Mesenchymal stem cell (in vitro differentiated cells and primary cell): ENCODE measurements at regions not wholly inside any gene's neighbourhood (a gene's known extent, or its start where the extent isn't known, plus 50 kb on each side); places are given as distances from the start of the nearest gene placed in this dataset.

Experiments
- DNase-seq: peaks from one replicate; pipeline ENCODE4 v3.0.0-alpha.2; 2013
- H2AFZ ChIP-seq: one replicate; pipeline ENCODE4 v1.6.1; 2013; ENCODE audit warnings: low read depth, mild to moderate bottlenecking, control low read depth, inconsistent platforms, low read length, moderate library complexity
- H2AK5ac ChIP-seq: 2 replicates; pipeline ENCODE4 v1.6.1; 2013; ENCODE audit warnings: low read length, moderate library complexity, mild to moderate bottlenecking, inconsistent platforms; ENCODE audit not compliant: severe bottlenecking
- H2BK120ac ChIP-seq: one replicate; pipeline ENCODE4 v1.6.1; 2013; ENCODE audit warnings: low read depth, mild to moderate bottlenecking, inconsistent platforms, low read length, moderate library complexity
- H2BK12ac ChIP-seq, 2 experiments: one replicate each; pipeline ENCODE4 v1.6.1; 2013; ENCODE audit warnings: inconsistent platforms in 2 of 2, low read length in 2 of 2, mild to moderate bottlenecking in 2 of 2, moderate library complexity in 2 of 2, control low read depth in 1 of 2
- H2BK15ac ChIP-seq: one replicate; pipeline ENCODE4 v1.6.1; 2013; ENCODE audit warnings: mild to moderate bottlenecking, low read depth, inconsistent platforms; ENCODE audit not compliant: poor library complexity, severe bottlenecking
- H2BK5ac ChIP-seq: 2 replicates; pipeline ENCODE4 v1.6.1; 2013; ENCODE audit warnings: low read depth, mild to moderate bottlenecking, low read length, control low read depth, inconsistent platforms; ENCODE audit not compliant: poor library complexity, severe bottlenecking
- H3K14ac ChIP-seq, 2 experiments: one replicate each; pipeline ENCODE4 v1.6.1; 2013; ENCODE audit warnings: inconsistent platforms in 2 of 2, low read length in 2 of 2, control low read depth in 1 of 2, mild to moderate bottlenecking in 1 of 2, moderate library complexity in 1 of 2
- H3K18ac ChIP-seq, 2 experiments: one replicate each; pipeline ENCODE4 v1.6.1; 2013; ENCODE audit warnings: inconsistent platforms in 2 of 2, low read length in 2 of 2, control low read depth in 1 of 2, low read depth in 1 of 2, mild to moderate bottlenecking in 1 of 2
- H3K23ac ChIP-seq, 2 experiments: one replicate each; pipeline ENCODE4 v1.6.1; 2013; ENCODE audit warnings: inconsistent platforms in 2 of 2, low read length in 2 of 2, mild to moderate bottlenecking in 2 of 2, moderate library complexity in 2 of 2, control low read depth in 1 of 2
- H3K27ac ChIP-seq: 2 replicates; pipeline ENCODE4 v1.5.1; 2013; ENCODE audit warnings: mild to moderate bottlenecking, moderate library complexity, low read length, control low read depth, inconsistent platforms; ENCODE audit not compliant: poor library complexity, severe bottlenecking
- H3K27me3 ChIP-seq, 2 experiments: 2 replicates each; pipeline versions ENCODE4 v1.6.1 to v1.7.0; 2013; ENCODE audit warnings: low read length in 2 of 2, mild to moderate bottlenecking in 2 of 2, moderate library complexity in 2 of 2, control low read depth in 1 of 2, inconsistent platforms in 1 of 2; ENCODE audit not compliant: control insufficient read depth in 1 of 2, insufficient read depth in 1 of 2
- H3K36me3 ChIP-seq, 2 experiments: 2 replicates each; pipeline versions ENCODE4 v1.6.1 to v1.7.0; 2013; ENCODE audit warnings: low read length in 2 of 2, control low read depth in 1 of 2, inconsistent platforms in 1 of 2, low read depth in 1 of 2, mild to moderate bottlenecking in 1 of 2; ENCODE audit not compliant: insufficient read depth in 2 of 2, control insufficient read depth in 1 of 2
- H3K4ac ChIP-seq, 2 experiments: one replicate each; pipeline ENCODE4 v1.6.1; 2013; ENCODE audit warnings: inconsistent platforms in 2 of 2, low read length in 2 of 2, mild to moderate bottlenecking in 2 of 2, moderate library complexity in 2 of 2, control low read depth in 1 of 2, low read depth in 1 of 2
- H3K4me1 ChIP-seq: 2 replicates; pipeline ENCODE4 v1.6.1; 2013; ENCODE audit warnings: low read depth, low read length, control low read depth; ENCODE audit not compliant: control insufficient read depth, insufficient read depth
- H3K4me2 ChIP-seq: 2 replicates; pipeline ENCODE4 v1.6.1; 2013; ENCODE audit warnings: low read length, mild to moderate bottlenecking, inconsistent platforms; ENCODE audit not compliant: poor library complexity, severe bottlenecking
- H3K4me3 ChIP-seq, 2 experiments: 2 replicates each; pipeline versions ENCODE4 v1.5.1 to v1.7.0; 2013; ENCODE audit warnings: low read length in 2 of 2, mild to moderate bottlenecking in 2 of 2, control low read depth in 1 of 2, low read depth in 1 of 2; ENCODE audit not compliant: insufficient read depth in 1 of 2
- H3K79me1 ChIP-seq: replicated peaks from 2 replicates; pipeline ENCODE4 v1.6.1; 2013; ENCODE audit warnings: mild to moderate bottlenecking, control low read depth, low read length, inconsistent platforms; ENCODE audit not compliant: poor library complexity, severe bottlenecking
- H3K9ac ChIP-seq: 2 replicates; pipeline ENCODE4 v1.7.0; 2013; ENCODE audit warnings: mild to moderate bottlenecking, low read length, moderate library complexity
- H3K9me3 ChIP-seq: 2 replicates; pipeline ENCODE4 v1.7.0; 2013; ENCODE audit warnings: mild to moderate bottlenecking, low read length; ENCODE audit not compliant: control insufficient read depth
- H4K8ac ChIP-seq: one replicate; pipeline ENCODE4 v1.6.1; 2013; ENCODE audit warnings: inconsistent platforms, mild to moderate bottlenecking, low read length, moderate library complexity
- H4K91ac ChIP-seq: one replicate; pipeline ENCODE4 v1.6.1; 2013; ENCODE audit warnings: mild to moderate bottlenecking, low read length, inconsistent platforms
- WGBS: methylation state at CpG from one replicate; pipeline ENCODE4 v1.1.7; 2013; ENCODE audit warnings: mixed read lengths; 5-methylcytosine and 5-hydroxymethylcytosine counted together

- Histone ChIP-seq H3K14ac (no peak overlapping the region), H3K18ac (no peak overlapping the region), H2BK15ac (no peak overlapping the region), H4K8ac (no peak overlapping the region), H3K4me1 (no peaks in the 10 kb centered on the region), H2BK5ac (no peak overlapping the region), H3K9ac (no peak overlapping the region), H3K79me1 (no peaks in the 10 kb centered on the region), H2BK120ac (no peak overlapping the region), H3K4ac (no peak overlapping the region), H3K4me3 (no peak overlapping the region), H3K9me3 (peaks cover 7% of the 10 kb centered on the region), H3K4me2 (no peak overlapping the region), H2BK12ac (no peak overlapping the region), H2AK5ac (no peak overlapping the region), H2AFZ (no peak overlapping the region), H3K23ac (no peak overlapping the region), H3K27ac (no peak overlapping the region), H4K91ac (no peak overlapping the region), H3K27me3 (no peaks in the 10 kb centered on the region), H3K36me3 (no peaks in the 10 kb centered on the region)
- no peak for DNase-seq
- 65% methylated on average over 2 of the region's 2 CpGs for WGBS
Observed at GRCh38 chr7:21020667-21021066, 234.0 kb upstream of the SP8 start.

GRCh38 chr7:21023841-21024484, 237.3 kb upstream of the SP8 start:
- Histone ChIP-seq H3K4ac (no peak overlapping the region), H2BK15ac (no peak overlapping the region), H4K8ac (no peak overlapping the region), H3K9me3 (no peaks in the 10 kb centered on the region), H2BK120ac (no peak overlapping the region), H2BK5ac (no peak overlapping the region), H3K4me1 (no peaks in the 10 kb centered on the region), H3K14ac (no peak overlapping the region), H3K4me3 (no peak overlapping the region), H3K27ac (no peak overlapping the region), H2AFZ (no peak overlapping the region), H3K79me1 (no peaks in the 10 kb centered on the region), H3K27me3 (no peaks in the 10 kb centered on the region), H3K36me3 (no peaks in the 10 kb centered on the region), H2BK12ac (no peak overlapping the region), H3K18ac (no peak overlapping the region), H2AK5ac (no peak overlapping the region), H3K23ac (no peak overlapping the region), H3K4me2 (no peak overlapping the region), H4K91ac (no peak overlapping the region), H3K9ac (no peak overlapping the region)
- DNase-seq = no peak
- WGBS = 77% methylated on average over 5 of the region's 6 CpGs

GRCh38 chr7:21024485-21024867, 237.8 kb upstream of the SP8 start:
- no peak overlapping the region for H2AK5ac ChIP-seq
- no peak overlapping the region for H4K91ac ChIP-seq
- no peaks in the 10 kb centered on the region for H3K4me1 ChIP-seq
- no peak overlapping the region for H4K8ac ChIP-seq
- no peak overlapping the region for H3K4ac ChIP-seq
- no peak overlapping the region for H3K23ac ChIP-seq
- no peak for DNase-seq
- H2AFZ ChIP-seq = no peak overlapping the region
- H2BK15ac ChIP-seq = no peak overlapping the region
- H3K14ac ChIP-seq = no peak overlapping the region
- H3K4me2 ChIP-seq = no peak overlapping the region
- H3K9me3 ChIP-seq = no peaks in the 10 kb centered on the region
- H3K36me3 ChIP-seq = no peaks in the 10 kb centered on the region
- WGBS = 78% methylated on average over 5 of the region's 5 CpGs
- no peak overlapping the region for H3K18ac ChIP-seq
- no peaks in the 10 kb centered on the region for H3K79me1 ChIP-seq
- no peak overlapping the region for H3K4me3 ChIP-seq
- H3K9ac ChIP-seq = no peak overlapping the region
- H2BK12ac ChIP-seq = no peak overlapping the region
- H2BK120ac ChIP-seq = no peak overlapping the region
- no peak overlapping the region for H3K27ac ChIP-seq
- H2BK5ac ChIP-seq = no peak overlapping the region
- H3K27me3 ChIP-seq = no peaks in the 10 kb centered on the region

GRCh38 chr7:21028186-21028585, 241.5 kb upstream of the SP8 start:
- peak; percentile 1 for DNase-seq
- H3K4ac ChIP-seq = no peak overlapping the region
- no peak overlapping the region for H3K4me3 ChIP-seq
- no peaks in the 10 kb centered on the region for H3K9me3 ChIP-seq
- no peak overlapping the region for H3K18ac ChIP-seq
- no peaks in the 10 kb centered on the region for H3K36me3 ChIP-seq
- 69% methylated on average over 11 of the region's 13 CpGs for WGBS
- H4K91ac ChIP-seq = no peak overlapping the region
- no peak overlapping the region for H3K27ac ChIP-seq
- no peak overlapping the region for H2BK5ac ChIP-seq
- no peaks in the 10 kb centered on the region for H3K27me3 ChIP-seq
- no peaks in the 10 kb centered on the region for H3K4me1 ChIP-seq
- H2BK120ac ChIP-seq = no peak overlapping the region
- no peak overlapping the region for H3K14ac ChIP-seq
- H2BK12ac ChIP-seq = no peak overlapping the region
- H3K23ac ChIP-seq = no peak overlapping the region
- H3K79me1 ChIP-seq = no peaks in the 10 kb centered on the region
- H2BK15ac ChIP-seq = no peak overlapping the region
- no peak overlapping the region for H3K4me2 ChIP-seq
- no peak overlapping the region for H3K9ac ChIP-seq
- H2AFZ ChIP-seq = no peak overlapping the region
- H2AK5ac ChIP-seq = no peak overlapping the region
- H4K8ac ChIP-seq = no peak overlapping the region
